GM10266 (cell line): ENCODE measurements at regions not wholly inside any gene's neighbourhood (a gene's known extent, or its start where the extent isn't known, plus 50 kb on each side); places are given as distances from the start of the nearest gene placed in this dataset.

Source experiments
- DNase-seq: peaks from one replicate; pipeline ENCODE4 v3.0.0; 2012; ENCODE audit errors: extremely low spot score
- TF ChIP-seq, protein P1 (sequence below): IDR thresholded peaks from 2 replicates; pipeline ENCODE4 v1.5.1; 2012; ENCODE audit warnings: mild to moderate bottlenecking, low read depth; ENCODE audit not compliant: control insufficient read depth, insufficient read depth; ENCODE audit errors: missing control alignments

DNA sequence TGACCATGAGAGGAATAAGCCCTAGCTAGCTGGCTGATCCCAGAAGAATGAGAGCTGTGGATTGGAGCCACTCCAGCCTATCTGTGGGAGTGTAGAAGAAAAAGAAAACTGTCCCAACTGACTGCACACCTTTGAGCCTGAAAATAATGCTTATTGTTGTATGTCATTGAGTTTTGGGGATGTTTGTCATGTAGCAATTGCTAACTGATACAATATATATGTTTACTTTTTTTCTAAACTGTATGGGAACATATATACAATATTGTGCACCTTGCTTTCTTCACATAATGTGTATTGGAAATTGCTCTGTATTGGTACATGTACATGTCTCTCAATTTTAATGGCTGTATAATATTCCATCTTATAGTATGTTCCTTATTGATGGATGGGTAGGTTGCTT lies 124.0 kb upstream of the NLRP1 start:
- DNase-seq, result no peak

DNA sequence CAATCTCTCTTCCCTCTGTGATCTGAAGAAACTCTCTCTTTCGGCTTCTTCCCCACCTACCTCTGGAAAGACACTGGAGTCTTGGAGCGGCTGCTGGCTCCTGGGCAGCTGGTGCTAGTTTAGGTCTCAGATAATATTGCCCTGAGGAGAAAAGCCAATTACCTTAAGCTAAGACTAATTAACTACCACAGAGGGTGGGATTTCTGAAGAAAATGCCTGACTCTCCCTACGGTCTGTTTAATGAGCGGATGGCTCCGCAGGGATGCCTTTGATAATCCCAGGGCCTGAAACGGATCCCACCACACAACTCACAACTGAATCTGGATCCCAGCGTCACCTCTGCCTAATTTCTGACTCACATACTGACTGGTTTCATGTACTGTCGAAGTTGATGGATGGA lies 127.0 kb upstream of the NLRP1 start:
- TF ChIP-seq, protein P1, sequence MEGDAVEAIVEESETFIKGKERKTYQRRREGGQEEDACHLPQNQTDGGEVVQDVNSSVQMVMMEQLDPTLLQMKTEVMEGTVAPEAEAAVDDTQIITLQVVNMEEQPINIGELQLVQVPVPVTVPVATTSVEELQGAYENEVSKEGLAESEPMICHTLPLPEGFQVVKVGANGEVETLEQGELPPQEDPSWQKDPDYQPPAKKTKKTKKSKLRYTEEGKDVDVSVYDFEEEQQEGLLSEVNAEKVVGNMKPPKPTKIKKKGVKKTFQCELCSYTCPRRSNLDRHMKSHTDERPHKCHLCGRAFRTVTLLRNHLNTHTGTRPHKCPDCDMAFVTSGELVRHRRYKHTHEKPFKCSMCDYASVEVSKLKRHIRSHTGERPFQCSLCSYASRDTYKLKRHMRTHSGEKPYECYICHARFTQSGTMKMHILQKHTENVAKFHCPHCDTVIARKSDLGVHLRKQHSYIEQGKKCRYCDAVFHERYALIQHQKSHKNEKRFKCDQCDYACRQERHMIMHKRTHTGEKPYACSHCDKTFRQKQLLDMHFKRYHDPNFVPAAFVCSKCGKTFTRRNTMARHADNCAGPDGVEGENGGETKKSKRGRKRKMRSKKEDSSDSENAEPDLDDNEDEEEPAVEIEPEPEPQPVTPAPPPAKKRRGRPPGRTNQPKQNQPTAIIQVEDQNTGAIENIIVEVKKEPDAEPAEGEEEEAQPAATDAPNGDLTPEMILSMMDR, result no peak

More for the DNA sequence above, 124.0 kb upstream of the NLRP1 start:
- TF ChIP-seq, protein P1, result no peak

DNA sequence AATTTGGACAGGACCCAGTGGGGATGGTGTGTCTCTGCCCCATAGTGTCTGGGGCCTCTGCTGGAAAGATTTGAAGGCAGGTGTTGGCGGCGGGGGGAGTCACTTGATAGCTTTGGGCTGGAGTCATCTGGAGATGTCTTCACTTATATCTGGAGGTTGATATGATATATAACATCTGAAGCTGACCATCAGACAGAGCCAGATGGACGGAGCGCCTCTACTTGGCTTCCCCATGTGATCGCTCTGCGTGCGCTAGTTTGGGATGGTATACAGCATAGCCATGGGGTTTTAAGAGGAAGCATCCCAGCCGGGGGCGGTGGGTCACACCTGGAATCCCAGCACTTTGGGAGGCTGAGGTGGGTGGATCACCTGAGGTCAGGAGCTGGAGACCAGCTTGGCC lies 130.7 kb upstream of the NLRP1 start:
- TF ChIP-seq, protein P1, result no peak
- no peak for DNase-seq

More for the DNA sequence above, 127.0 kb upstream of the NLRP1 start:
- no peak for DNase-seq

DNA sequence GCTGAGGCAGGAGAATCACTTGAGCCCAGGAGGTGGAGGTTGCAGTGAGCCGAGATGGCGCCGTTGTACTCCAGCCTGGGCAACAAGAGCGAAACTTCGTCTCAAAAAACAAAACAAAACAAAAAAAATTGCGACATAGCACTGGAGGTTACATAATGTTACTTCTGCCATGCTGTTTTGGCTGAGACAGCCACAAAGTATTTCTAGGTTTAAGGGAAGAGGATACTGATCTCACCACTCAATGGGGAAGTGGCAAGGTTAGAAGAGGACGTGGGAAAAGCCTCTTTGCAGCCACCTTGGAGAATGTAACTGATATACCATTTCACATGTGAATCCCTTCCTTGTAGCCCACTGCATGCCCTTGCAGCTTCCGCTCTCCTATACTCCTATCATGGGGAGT lies 131.2 kb upstream of the NLRP1 start:
- no peak for DNase-seq
- TF ChIP-seq, protein P1, result no peak

DNA sequence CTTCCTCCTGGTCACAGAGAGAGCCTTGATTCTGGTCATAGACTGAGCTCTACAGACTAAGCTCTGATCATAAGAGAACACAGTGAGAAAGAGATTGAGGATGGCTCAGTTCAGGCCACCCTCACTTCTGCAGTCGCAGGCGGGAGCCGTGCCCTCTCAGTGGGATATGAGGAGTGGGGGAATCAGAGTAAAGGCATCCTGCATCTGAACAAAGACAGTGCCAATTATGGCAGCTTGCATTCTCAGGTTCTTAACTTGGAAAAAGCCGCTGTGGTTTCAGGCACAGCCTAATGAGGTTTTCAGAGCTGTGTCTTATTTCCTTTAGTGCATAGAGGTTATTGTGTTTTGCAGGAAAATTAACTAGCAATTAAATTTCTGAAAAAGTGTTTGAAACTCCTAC lies 134.4 kb upstream of the NLRP1 start:
- TF ChIP-seq, protein P1, result no peak
- no peak for DNase-seq

DNA sequence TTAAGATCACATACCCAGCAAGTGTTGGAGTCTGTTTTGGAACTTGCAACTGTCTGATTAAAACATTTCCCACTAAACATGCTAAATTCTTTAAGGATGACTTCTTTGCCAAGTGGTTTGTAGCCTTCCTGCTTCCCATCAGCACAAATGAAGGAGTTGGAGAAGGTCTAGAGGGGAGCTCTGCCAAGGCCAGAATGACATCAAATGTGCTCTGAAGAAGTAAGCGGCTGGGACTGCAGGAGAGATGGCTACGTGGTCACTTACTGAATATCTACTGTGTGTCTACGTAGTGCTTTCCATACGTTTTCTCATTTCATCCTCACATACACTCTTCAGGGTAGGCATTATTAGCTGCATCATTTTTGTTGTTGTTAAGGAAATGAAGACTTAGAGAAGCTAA lies 135.7 kb upstream of the NLRP1 start:
- no peak for DNase-seq
- TF ChIP-seq, protein P1, result no peak

DNA sequence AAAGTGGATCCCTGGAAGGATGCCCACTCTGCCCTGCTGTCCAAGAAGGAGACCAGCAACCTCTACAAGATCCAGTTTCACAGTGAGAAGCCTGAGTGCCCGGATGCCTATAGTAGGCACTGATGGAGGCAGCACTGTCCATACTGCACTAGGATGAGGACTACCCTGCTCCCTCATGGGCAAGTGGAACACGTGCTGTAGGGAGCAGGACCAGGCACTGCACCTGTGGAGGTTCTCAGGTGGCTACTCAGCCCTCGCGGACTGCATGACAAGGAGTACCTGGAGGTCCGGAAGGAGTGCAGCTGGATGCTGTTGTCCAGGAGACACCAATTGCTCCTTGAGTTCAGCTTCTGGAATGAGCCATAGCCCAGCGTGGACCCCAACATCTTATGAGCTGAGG lies 146.1 kb upstream of the NLRP1 start:
- DNase-seq, result no peak
- TF ChIP-seq, protein P1, result no peak
